ENCODE measurements at regions not wholly inside any gene's neighbourhood (a gene's known extent, or its start where the extent isn't known, plus 50 kb on each side); places are given as distances from the start of the nearest gene placed in this dataset.

GRCh38 chr5:29367176-29367833, 1826.2 kb upstream of the CDH6 start:
- no peak for DNase-seq

- no peak for DNase-seq
Observed at GRCh38 chr5:29351170-29351569, 1842.3 kb upstream of the CDH6 start.

DNA sequence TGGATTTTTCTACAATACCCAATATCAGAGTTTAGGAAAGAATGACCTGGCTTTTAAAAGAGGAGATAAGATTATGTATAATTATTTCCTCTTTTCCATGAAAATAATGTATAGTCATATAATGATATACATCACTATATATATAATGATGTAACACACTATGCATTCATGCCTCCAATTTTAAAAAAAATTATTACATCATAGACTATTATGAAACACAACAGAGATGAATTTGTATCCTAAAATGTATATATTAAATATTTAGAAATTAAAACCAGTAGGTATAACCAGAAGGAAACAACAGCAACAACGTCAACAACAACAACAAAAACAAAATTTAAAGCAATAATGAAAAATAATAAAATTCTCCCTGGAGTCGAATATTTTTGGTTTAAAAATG, 1856.5 kb upstream of the CDH6 start:
- DNase-seq = no peak

DNA sequence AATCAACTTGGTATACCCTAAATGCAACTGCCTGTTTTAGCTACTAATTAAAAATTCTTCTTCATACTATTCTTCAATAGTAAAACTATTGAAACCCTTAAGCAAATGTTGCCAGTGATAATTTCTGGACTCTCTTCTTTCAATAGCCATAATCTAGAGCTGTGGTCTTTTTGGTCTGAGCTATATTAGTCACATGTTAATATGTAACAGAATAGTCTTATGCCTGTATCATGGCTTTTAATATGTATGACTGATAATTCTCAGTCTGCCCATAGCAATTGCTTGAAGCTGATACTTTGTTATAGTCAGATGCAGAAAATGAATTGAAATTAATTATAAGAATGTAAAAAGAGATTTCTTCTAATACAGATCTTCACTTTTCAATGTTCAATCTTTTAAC, 1871.9 kb upstream of the CDH6 start:
- no peak for DNase-seq

- no peak for DNase-seq
Observed at GRCh38 chr5:29309359-29309758, 1884.1 kb upstream of the CDH6 start.

DNA sequence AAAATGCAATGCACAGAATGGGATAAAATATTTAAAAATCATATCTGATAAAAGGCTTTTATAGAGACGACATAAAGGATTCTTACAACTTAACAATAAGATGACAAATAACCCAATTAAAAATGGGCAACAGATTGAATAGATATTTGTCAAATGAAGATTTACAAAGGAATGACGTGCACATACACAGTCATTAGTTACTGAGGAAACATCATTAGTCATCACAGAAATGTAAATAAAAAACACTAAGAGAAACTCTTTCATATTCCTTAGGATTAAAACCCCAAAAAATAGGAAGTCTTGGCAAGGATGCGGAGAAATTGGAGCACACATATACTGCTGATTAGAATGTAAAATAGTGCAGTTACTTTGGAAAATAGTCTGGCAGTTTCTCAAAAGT, 1886.0 kb upstream of the CDH6 start:
- no peak for DNase-seq

DNA sequence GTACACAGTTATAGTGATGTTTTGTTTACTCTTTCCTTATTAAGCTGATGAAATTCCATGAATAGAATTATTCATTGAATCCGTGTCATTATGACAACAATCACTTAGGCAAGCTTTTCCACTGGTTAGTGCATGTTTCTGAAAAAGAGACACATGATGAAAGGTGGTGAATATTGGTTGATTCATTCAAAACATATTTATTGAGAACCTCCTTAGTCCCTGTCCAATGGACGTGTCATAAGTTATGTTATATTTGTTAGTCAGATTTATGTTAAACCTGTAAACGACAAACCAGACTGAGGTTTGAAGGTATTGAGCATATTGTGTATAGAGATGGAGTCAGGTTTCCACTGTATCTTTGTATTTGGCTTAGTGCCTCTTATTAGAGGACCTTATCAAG, 1888.9 kb upstream of the CDH6 start:
- DNase-seq = no peak

GRCh38 chr5:29296548-29296947, 1896.9 kb upstream of the CDH6 start:
- no peak for DNase-seq

DNA sequence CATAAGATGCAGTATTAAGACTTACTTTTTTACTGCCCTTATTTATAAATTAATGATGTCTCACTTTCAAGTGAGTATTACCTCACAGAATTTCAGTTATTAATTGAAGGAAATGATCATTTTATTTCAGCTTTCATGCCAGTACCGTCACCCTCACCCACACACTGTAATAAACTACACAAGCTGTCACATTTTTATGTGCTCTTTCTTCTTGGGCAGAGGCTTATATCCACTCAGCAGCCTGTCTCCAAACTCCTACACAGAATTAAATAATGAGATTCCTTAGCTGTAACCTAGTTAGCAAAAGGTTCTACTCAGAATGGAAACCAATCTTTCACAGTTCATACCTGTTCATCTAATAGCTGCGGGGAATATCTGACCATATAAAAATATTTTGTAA, 1915.8 kb upstream of the CDH6 start:
- no peak for DNase-seq

GRCh38 chr5:29276371-29276770, 1917.1 kb upstream of the CDH6 start:
- DNase-seq = no peak

DNA sequence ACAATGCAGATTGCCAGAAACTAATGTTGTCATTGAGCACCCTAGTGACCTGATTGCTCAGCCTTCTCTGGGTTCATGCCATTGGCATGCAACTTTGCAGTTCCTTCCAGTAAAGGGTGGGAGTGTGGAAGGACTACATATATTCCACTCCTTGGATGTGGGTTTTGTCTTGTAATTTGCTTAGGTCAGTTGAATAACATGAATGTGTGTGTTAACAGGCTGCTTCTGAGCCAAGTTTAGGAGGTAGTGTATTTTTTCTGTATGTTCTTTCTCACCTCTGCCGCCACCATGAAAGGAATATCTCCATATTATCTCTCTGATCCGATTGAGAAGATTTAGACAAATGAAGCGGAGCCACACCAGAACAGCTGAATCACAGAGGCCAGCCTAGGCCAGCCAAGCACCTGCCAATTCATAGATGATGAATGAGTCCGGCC, 1929.6 kb upstream of the CDH6 start:
- DNase-seq = no peak

DNA sequence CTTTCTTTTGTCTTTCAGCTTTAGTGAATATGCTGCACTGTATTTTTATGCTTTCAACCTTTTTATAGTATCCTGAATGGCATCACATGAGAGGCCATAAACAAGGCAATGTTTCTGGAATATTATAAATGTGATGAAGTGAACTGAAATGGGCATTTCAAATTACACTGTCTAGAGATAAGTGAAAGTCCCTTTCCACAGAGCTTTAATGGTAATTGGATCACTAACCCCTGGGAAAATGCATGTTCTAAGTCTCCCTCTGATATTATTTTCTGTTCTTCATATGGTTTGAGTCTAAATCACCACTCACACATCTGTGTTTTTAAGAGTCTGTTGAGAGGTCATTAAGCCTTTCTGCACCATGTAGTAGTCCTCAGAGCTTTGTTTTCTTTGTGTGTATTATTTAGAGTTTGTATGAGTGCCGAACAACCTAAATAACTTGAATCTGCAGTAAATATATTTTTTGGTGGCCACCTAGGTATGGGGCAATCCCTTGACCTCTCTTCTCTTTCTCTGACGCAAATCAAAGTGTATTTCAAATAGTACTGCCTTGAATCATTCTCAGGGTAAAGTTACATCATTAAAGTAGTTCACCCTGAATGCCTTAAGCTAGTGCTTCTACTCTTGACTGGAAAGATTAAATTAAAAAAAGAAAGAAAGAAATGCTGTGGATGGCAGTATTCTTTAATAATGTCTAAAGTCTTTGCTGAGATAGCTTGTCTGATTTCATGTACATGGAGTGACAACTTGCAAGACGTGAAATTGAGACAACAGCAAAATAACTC, 1931.0 kb upstream of the CDH6 start:
- no peak for DNase-seq

DNA sequence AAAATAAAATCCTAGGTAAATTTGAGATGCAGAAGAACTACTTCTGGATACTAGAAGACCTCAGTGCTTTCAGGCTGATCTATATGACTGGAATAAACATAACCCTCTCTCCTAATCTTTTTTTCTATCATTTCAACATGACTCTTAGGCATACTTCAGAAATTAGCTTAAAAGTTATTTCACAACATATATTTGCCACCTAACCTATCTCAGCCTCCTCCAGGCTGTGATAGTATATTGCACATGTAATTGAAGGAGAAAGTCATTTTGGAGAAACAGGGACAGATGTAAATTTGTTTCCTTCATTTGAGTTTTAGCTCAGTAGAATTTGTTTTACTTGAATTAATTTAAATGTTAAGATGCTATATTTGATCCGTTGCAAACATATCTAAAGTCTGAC, 1932.3 kb upstream of the CDH6 start:
- no peak for DNase-seq

DNA sequence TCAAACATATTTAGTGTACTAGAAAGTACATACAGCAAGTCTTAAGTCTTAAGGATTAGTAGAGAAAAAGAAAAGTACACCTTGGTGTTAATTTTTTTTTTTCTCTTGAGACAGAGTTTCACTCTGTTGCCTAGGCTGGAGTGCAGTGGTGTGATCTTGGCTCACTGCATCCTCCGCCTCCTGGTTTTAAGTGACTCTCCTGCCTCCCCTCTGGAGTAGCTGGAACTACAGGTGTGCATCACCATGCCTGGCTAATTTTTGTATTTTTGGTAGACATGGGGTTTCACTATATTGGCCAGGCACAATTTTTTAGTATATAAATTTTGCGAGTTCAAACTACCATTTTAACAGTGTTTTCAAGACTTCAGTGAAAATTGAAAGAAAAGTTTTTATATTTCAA, 1941.1 kb upstream of the CDH6 start:
- no peak for DNase-seq

- no peak for DNase-seq
Observed at GRCh38 chr5:29247346-29248028, 1946.0 kb upstream of the CDH6 start.

DNA sequence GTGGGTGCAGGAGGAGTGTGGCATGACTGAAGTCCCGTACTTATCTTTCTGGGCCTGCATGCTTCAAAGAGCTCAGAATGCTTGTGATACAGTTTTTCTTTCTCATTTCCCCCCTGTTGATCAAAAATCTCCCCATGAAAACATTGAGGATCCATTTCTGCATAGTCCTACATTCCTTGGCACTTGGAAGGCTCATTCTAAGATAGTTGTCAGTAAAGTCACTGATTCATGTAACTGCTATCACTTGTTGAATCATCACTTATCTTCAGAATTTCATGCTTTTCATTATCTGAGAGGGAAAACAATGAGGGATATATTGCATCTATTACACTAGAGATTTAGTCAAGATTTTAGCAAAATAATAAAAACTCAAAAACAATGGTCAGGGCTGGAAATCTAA, 1953.1 kb upstream of the CDH6 start:
- no peak for DNase-seq

DNA sequence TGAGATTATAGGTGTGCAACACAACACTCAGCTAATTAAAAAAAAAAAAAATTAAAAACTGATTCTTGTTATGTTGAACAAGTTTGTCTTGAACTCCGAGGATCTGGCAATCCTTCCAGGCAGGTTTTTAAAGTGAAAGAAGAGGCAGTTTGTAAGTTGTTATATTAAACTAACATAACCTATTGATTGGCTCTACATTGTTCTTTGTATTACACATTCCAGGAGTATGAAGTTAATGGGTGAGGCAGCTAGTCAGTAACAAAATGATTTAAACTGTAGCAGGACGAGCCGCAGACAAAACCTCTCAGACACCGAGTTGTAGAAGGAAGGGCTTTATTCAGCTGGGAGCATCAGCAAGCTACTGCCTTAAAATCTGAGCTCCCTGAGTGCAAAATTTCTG, 1953.9 kb upstream of the CDH6 start:
- no peak for DNase-seq

GRCh38 chr5:29238115-29238514, 1955.4 kb upstream of the CDH6 start:
- no peak for DNase-seq

DNA sequence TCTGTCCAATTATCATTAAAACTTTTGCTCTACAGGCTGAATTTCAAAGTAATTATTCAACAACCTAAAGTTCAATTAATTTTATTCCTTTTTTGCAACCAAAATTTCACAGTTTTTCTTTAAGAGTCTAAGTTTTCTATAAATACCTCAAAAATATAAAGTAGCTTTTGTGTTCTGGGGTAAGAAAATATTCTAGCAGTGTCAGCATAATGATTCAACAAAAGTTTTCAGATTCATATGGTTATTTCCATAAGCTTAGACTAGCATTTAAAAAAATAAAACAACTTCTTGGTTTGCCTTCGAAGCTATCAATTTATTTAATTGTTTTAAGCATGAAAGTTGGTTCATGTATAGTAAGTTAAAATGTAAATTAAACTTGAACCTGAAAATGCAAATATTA, 1962.3 kb upstream of the CDH6 start:
- DNase-seq = no peak

DNA sequence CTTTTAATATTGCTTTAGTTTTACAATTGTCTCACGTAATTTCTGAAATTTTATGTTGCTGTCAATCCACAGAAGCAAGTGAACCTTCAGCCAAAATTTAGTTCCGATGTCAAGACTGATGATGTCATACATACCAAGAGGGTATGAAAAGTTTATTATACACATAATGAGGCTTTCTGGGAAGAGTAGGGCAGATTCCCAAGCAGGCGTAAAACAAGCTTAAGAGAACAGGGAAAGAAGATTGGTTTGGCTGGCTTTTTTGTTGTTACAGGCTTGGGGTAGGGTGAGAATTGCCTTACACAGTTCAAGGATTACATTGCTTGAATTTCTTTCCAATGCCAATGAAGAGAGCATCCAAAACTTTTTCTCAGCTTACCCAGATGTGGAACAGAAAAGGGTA, 1962.9 kb upstream of the CDH6 start:
- no peak for DNase-seq

- DNase-seq = no peak
Observed at GRCh38 chr5:29229461-29229860, 1964.0 kb upstream of the CDH6 start.

DNA sequence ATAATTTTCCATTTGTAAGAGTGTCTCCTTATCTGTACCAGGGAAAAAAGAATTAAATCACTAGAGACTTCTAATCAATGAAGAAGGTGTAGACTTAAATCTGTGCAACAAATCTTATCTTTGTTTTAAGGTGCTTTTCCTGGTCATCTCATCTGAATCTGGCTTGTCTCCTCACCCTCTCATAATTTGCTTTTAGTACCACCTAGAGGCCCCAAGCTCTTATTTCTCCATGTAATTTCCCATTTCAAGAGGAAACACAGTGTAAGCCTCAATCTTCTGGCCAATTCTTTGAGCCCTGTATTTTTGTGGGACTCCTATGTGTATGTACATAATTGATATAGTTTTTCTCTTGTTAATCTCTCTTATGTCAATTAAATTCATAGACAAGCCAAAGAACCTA, 1975.3 kb upstream of the CDH6 start:
- no peak for DNase-seq

DNA sequence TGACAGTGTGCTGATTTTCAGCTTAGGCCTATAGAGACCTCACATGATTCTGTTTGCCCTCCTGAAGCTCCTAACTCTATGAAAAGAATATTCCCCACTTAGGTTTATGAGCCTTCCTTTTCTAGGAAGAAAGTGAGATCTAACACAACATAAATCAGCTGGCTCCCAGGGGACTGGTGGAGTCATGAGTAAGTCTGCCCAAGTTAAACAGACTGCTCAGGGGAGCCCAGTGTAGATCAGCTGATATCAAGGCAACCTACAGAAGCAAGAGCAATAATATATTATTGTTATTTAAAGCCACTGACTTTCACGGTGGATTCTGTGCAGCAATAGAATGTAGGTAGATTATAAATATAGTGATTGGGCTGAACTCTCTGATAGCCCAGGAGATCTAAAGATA, 1978.6 kb upstream of the CDH6 start:
- no peak for DNase-seq

DNA sequence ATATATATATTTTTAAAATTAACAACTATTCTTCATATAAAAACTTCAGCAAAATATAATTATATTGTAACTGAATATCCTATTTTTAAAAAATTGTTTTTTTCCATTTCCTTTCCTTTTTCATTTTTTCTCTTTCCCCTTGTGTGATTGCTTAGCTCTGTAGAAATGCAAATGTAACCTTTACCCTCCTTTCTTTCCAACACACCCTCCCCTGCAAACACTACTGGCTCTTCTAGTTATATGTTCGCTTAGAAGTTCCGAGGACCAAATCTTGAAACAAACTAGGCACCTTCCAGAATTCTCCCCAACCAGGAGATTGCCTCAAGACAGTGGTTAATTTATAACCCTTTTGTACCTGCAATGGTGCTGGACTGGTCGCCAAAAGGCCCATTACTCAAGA, 1980.0 kb upstream of the CDH6 start:
- no peak for DNase-seq

Data from CD4-positive, alpha-beta T cell treated with Interleukin-17A for 1 hour (primary cell).